SK-N-SH (cell line): ENCODE measurements at regions not wholly inside any gene's neighbourhood (a gene's known extent, or its start where the extent isn't known, plus 50 kb on each side); places are given as distances from the start of the nearest gene placed in this dataset.

Experiments used
- EZH2phosphoT487 ChIP-seq: fragments of 200-600 bp; sonication (generic); IDR thresholded peaks from 2 replicates; pipeline ENCODE4 v1.6.1; 2017; ENCODE audit warnings: low read depth, mixed run types, mild to moderate bottlenecking, antibody characterized with exemption, moderate library complexity, borderline replicate concordance
- FOXJ3 ChIP-seq: sonication (generic); formaldehyde crosslinking; IDR thresholded peaks from 2 replicates; pipeline ENCODE4 v1.5.1; 2020; ENCODE audit warnings: mild to moderate bottlenecking, missing genetic modification reagents
- FOXM1 ChIP-seq: IDR thresholded peaks from 2 replicates; pipeline ENCODE4 v1.4.0; 2012; ENCODE audit warnings: low read depth, mild to moderate bottlenecking
- GABPA ChIP-seq: IDR thresholded peaks from 2 replicates; pipeline ENCODE4 v1.4.0; 2012; ENCODE audit warnings: low read depth, mild to moderate bottlenecking
- GATA2 ChIP-seq: sonication (generic); formaldehyde crosslinking; IDR thresholded peaks from 2 replicates; pipeline ENCODE4 v1.5.0; 2020; ENCODE audit warnings: mild to moderate bottlenecking, missing genetic modification reagents
- JUND ChIP-seq: IDR thresholded peaks from 2 replicates; pipeline ENCODE4 v1.4.0; 2012
- NRF1 ChIP-seq: IDR thresholded peaks from 2 replicates; pipeline ENCODE4 v1.6.1; 2012; ENCODE audit warnings: low read depth, mild to moderate bottlenecking, low read length
- POLR2AphosphoS5 ChIP-seq: IDR thresholded peaks from 2 replicates; pipeline ENCODE4 v1.6.1; 2012; ENCODE audit warnings: low read depth, low read length
- RAD21 ChIP-seq: IDR thresholded peaks from 2 replicates; pipeline ENCODE4 v1.6.1; 2012; ENCODE audit warnings: mild to moderate bottlenecking, low read length
- RFX5 ChIP-seq: IDR thresholded peaks from 2 replicates; pipeline ENCODE4 v1.6.1; 2012; ENCODE audit warnings: mild to moderate bottlenecking, improper control_type of control experiment, low read length
- TAF1 ChIP-seq: IDR thresholded peaks from 2 replicates; pipeline ENCODE4 v1.6.1; 2012; ENCODE audit warnings: low read depth, mild to moderate bottlenecking, low read length, moderate library complexity, borderline replicate concordance
- YY1 ChIP-seq: IDR thresholded peaks from 2 replicates; pipeline ENCODE4 v1.4.0; 2012; ENCODE audit warnings: low read depth, mild to moderate bottlenecking
- ZBTB33 ChIP-seq: IDR thresholded peaks from 2 replicates; pipeline ENCODE4 v1.4.0; 2012; ENCODE audit warnings: low read depth, borderline replicate concordance
- TF ChIP-seq, protein P1 (sequence below): fragments of 150-350 bp; IDR thresholded peaks from 2 replicates; pipeline ENCODE4 v1.6.1; 2016; ENCODE audit warnings: mild to moderate bottlenecking, low read depth, low read length
- TF ChIP-seq, protein P2 (sequence below): fragments of 200-600 bp; sonication (generic); IDR thresholded peaks from 2 replicates; pipeline ENCODE4 v1.6.1; 2017; ENCODE audit warnings: antibody characterized with exemption, mild to moderate bottlenecking, moderate library complexity
- TF ChIP-seq, protein P3 (sequence below): IDR thresholded peaks from 2 replicates; pipeline ENCODE4; 2012

DNA sequence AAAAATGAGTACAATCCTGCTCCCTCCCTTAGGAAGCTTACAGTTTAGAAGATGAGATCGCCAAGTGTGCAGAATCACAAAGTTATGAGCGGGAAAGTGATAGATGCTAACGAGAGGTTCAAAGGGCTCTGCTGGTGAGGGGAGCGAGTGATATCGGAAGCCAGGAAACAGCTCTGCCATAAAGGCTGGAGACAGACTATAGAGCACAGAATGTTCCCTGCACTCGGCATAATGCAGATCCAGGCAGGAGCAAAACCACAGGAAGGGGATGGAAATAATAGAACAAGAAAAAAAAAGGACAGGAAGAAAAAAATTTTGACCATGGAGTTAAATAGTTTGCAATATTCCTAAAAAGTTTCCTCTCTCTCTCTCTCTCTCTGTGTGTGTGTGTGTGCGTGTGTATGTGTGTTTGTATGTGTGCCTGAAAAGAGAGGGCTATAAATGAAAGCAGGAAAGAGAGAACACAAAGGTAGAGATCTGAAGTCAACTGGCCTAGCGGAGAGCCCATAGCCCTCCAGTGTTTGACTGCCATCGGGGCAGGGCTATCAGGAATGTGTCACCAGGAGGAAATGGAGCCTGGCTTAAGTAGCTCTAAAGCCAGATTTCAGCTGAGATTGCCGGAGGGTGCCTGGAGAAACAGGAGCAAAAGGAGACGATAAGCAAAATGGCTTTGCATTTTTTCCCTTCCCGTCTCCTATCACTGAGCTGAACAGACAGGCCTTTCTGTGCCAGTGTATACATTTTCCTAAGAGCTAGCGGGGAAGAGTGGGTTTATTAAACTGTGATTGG is 175.8 kb upstream of the LYZL1 start (continued):
- TF ChIP-seq JUND (no peak), GATA2 (CRISPR knock-in tag) (peak; percentile 97), YY1 (no peak), NRF1 (no peak), EZH2phosphoT487 (no peak), TAF1 (no peak), RAD21 (peak; percentile 39; the same call in 1 of the 2 replicates), ZBTB33 (no peak), FOXM1 (no peak), POLR2AphosphoS5 (no peak), RFX5 (no peak), FOXJ3 (CRISPR knock-in tag) (peak; percentile 75), GABPA (no peak)
- TF ChIP-seq, protein P1, sequence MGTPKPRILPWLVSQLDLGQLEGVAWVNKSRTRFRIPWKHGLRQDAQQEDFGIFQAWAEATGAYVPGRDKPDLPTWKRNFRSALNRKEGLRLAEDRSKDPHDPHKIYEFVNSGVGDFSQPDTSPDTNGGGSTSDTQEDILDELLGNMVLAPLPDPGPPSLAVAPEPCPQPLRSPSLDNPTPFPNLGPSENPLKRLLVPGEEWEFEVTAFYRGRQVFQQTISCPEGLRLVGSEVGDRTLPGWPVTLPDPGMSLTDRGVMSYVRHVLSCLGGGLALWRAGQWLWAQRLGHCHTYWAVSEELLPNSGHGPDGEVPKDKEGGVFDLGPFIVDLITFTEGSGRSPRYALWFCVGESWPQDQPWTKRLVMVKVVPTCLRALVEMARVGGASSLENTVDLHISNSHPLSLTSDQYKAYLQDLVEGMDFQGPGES: no peak
- TF ChIP-seq, protein P2, sequence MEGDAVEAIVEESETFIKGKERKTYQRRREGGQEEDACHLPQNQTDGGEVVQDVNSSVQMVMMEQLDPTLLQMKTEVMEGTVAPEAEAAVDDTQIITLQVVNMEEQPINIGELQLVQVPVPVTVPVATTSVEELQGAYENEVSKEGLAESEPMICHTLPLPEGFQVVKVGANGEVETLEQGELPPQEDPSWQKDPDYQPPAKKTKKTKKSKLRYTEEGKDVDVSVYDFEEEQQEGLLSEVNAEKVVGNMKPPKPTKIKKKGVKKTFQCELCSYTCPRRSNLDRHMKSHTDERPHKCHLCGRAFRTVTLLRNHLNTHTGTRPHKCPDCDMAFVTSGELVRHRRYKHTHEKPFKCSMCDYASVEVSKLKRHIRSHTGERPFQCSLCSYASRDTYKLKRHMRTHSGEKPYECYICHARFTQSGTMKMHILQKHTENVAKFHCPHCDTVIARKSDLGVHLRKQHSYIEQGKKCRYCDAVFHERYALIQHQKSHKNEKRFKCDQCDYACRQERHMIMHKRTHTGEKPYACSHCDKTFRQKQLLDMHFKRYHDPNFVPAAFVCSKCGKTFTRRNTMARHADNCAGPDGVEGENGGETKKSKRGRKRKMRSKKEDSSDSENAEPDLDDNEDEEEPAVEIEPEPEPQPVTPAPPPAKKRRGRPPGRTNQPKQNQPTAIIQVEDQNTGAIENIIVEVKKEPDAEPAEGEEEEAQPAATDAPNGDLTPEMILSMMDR: no peak
- TF ChIP-seq, protein P3, sequence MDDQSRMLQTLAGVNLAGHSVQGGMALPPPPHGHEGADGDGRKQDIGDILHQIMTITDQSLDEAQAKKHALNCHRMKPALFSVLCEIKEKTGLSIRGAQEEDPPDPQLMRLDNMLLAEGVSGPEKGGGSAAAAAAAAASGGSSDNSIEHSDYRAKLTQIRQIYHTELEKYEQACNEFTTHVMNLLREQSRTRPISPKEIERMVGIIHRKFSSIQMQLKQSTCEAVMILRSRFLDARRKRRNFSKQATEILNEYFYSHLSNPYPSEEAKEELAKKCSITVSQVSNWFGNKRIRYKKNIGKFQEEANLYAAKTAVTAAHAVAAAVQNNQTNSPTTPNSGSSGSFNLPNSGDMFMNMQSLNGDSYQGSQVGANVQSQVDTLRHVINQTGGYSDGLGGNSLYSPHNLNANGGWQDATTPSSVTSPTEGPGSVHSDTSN: no peak
